Body of pancreas (tissue), 4 donors: ENCODE measurements at regions not wholly inside any gene's neighbourhood (a gene's known extent, or its start where the extent isn't known, plus 50 kb on each side); places are given as distances from the start of the nearest gene placed in this dataset.

Experiments
- CTCF ChIP-seq, 7 experiments: fragments of 450-650 bp in 4 of 7; fragments of 200-600 bp in 3 of 7; sonication (generic) in 3 of 7; IDR thresholded peaks; one replicate each; pipeline ENCODE4 v1.5.1; 2016 to 2019; ENCODE audit warnings: antibody characterized with exemption in 7 of 7
- POLR2A ChIP-seq, 3 donors: fragments of 450-650 bp; IDR thresholded peaks; one replicate each; pipeline ENCODE4 v1.6.1; 2016; ENCODE audit warnings: antibody characterized with exemption in 3 of 3, mild to moderate bottlenecking in 2 of 3

GRCh38 chr12:31828071-31828470 is 99.2 kb upstream of the AMN1 start:
- TF ChIP-seq POLR2A (IDR thresholded peaks at IDR 0.05): no peak
- TF ChIP-seq CTCF (IDR thresholded peaks at IDR 0.05): no peak
